ENCODE measurements at regions not wholly inside any gene's neighbourhood (a gene's known extent, or its start where the extent isn't known, plus 50 kb on each side); places are given as distances from the start of the nearest gene placed in this dataset.
"Not testable (repeated sequence)": the region's sequence is repeated elsewhere in the genome, so short reads cannot be mapped to it uniquely, and the experiment has no call there.

DNA sequence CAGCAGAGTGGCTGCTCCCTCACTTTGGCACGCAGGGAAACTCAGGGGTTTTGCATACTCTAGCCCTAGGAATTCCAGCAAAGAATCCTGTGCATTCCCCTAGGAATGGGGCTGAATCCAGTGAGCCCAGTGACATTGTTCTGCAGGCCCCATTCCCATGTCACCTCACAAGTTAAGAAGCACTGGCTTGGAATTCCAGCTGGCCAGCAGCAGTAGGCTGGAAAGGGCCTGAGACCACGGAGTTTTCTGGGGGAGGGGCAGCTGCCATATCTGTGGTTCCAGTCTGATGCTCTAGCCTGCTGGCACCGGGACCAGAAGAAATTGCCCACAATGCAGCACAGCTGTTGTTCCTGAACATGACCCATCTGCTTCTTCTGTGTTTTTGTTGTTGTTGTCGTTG is 217.6 kb upstream of the DMRTA1 start:
- H3K4me1 ChIP-seq (ENCODE audit: control insufficient read depth in 1 of 2, insufficient read depth in 2 of 2, low read length in 2 of 2) = no peaks in the 10 kb centered on the region
- H3K9me3 ChIP-seq (ENCODE audit: control insufficient read depth in 1 of 2, insufficient read depth in 1 of 2, low read depth in 1 of 2, low read length in 2 of 2) = peaks cover 4 to 5% of the 10 kb centered on the region in 2 experiments; a peak in 3 of 4 replicates
- DNase-seq (ENCODE audit: low read depth, low spot score) (no peak), ATAC-seq (no peak)
- POLR2A ChIA-PET = no interaction called here
- H3K4me2 ChIP-seq (ENCODE audit: low read length) = no peak overlapping the region
- no peaks in the 10 kb centered on the region for H3K79me2 ChIP-seq (ENCODE audit: insufficient read depth, low read length)
- no peaks in the 10 kb centered on the region for H3K27me3 ChIP-seq (ENCODE audit: insufficient read depth, low read length)
- CTCF ChIA-PET = interaction anchor here (1.2 to 1.9 kb wide), 3 partner anchors 9 to 15 kb away, joined by 3 to 7 read pairs (median 3); no protein-coding TSS in a partner anchor
- H4K20me1 ChIP-seq (ENCODE audit: insufficient read depth) = no peaks in the 10 kb centered on the region
- no peak overlapping the region for H3K4me3 ChIP-seq (replicated peaks in 1 of 2; ENCODE audit: low read depth in 1 of 2, low read length in 2 of 2)
- H3K9ac ChIP-seq (ENCODE audit: low read length) = no peak overlapping the region
- RAD21 ChIA-PET (ENCODE audit: low non-redundant PET in 1 of 2, low total read pairs in 2 of 2, uncharacterized antibody in 2 of 2, unreplicated experiment in 2 of 2) = no interaction called here
- no peak overlapping the region for H3K27ac ChIP-seq (ENCODE audit: low read depth, low read length)
- H3K36me3 ChIP-seq (ENCODE audit: control insufficient read depth in 1 of 2, insufficient read depth in 2 of 2, low read length in 2 of 2) = no peaks in the 10 kb centered on the region
- intact Hi-C loops (cut with micrococcal nuclease) = no loop called here
- H3K9me2 ChIP-seq (ENCODE audit: insufficient read depth) = no peaks in the 10 kb centered on the region
- no TSS peak for BruUV-seq (replicated peaks)
- TF ChIP-seq, protein P1, sequence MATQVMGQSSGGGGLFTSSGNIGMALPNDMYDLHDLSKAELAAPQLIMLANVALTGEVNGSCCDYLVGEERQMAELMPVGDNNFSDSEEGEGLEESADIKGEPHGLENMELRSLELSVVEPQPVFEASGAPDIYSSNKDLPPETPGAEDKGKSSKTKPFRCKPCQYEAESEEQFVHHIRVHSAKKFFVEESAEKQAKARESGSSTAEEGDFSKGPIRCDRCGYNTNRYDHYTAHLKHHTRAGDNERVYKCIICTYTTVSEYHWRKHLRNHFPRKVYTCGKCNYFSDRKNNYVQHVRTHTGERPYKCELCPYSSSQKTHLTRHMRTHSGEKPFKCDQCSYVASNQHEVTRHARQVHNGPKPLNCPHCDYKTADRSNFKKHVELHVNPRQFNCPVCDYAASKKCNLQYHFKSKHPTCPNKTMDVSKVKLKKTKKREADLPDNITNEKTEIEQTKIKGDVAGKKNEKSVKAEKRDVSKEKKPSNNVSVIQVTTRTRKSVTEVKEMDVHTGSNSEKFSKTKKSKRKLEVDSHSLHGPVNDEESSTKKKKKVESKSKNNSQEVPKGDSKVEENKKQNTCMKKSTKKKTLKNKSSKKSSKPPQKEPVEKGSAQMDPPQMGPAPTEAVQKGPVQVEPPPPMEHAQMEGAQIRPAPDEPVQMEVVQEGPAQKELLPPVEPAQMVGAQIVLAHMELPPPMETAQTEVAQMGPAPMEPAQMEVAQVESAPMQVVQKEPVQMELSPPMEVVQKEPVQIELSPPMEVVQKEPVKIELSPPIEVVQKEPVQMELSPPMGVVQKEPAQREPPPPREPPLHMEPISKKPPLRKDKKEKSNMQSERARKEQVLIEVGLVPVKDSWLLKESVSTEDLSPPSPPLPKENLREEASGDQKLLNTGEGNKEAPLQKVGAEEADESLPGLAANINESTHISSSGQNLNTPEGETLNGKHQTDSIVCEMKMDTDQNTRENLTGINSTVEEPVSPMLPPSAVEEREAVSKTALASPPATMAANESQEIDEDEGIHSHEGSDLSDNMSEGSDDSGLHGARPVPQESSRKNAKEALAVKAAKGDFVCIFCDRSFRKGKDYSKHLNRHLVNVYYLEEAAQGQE (IDR thresholded peaks at IDR 0.05; ENCODE audit: low read depth) = no peak
- TF ChIP-seq SP1 (IDR thresholded peaks at IDR 0.05; ENCODE audit: low read depth) = no peak
- no peak for TF ChIP-seq RAD21 (IDR thresholded peaks at IDR 0.05; ENCODE audit: low read depth)
- no peak for TF ChIP-seq POLR2A (IDR thresholded peaks at IDR 0.05; ENCODE audit: borderline replicate concordance, extremely low read depth, insufficient read depth, insufficient read length)
- no peak for TF ChIP-seq ZFX (IDR thresholded peaks at IDR 0.05)
- H2AFZ ChIP-seq (ENCODE audit: low read depth, low read length, poor library complexity, severe bottlenecking) = no peak overlapping the region

DNA sequence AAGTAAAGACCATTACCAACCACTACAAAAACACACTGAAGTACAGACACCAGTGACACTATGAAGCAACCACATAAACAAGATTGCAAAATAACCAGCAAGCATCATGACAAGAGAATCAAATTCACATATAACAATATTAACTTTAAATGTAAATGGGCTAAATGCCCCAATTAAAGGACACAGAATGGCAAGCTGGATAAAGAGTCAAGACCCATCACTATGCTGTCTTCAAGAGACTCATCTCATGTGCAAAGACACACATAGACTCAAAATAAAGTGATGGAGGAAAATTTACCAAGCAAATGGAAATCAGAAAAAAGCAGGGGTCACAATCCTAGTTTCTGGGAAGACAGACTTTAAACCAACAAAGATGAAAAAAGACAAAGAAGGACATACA is 215.3 kb upstream of the DMRTA1 start:
- H2AFZ ChIP-seq (ENCODE audit: low read depth, low read length, poor library complexity, severe bottlenecking); CTCF ChIA-PET; H3K4me2 ChIP-seq (ENCODE audit: low read length); ATAC-seq; POLR2A ChIA-PET; H3K4me1 ChIP-seq (ENCODE audit: control insufficient read depth in 1 of 2, insufficient read depth in 2 of 2, low read length in 2 of 2); H3K9me3 ChIP-seq (ENCODE audit: control insufficient read depth in 1 of 2, insufficient read depth in 1 of 2, low read depth in 1 of 2, low read length in 2 of 2); BruUV-seq (replicated peaks); H3K27me3 ChIP-seq (ENCODE audit: insufficient read depth, low read length); H3K79me2 ChIP-seq (ENCODE audit: insufficient read depth, low read length); H4K20me1 ChIP-seq (ENCODE audit: insufficient read depth); H3K36me3 ChIP-seq (ENCODE audit: control insufficient read depth in 1 of 2, insufficient read depth in 2 of 2, low read length in 2 of 2); H3K4me3 ChIP-seq (replicated peaks in 1 of 2; ENCODE audit: low read depth in 1 of 2, low read length in 2 of 2); H3K27ac ChIP-seq (ENCODE audit: low read depth, low read length); H3K9me2 ChIP-seq (ENCODE audit: insufficient read depth); intact Hi-C loops (cut with micrococcal nuclease); H3K9ac ChIP-seq (ENCODE audit: low read length); DNase-seq (ENCODE audit: low read depth, low spot score); RAD21 ChIA-PET (ENCODE audit: low non-redundant PET in 1 of 2, low total read pairs in 2 of 2, uncharacterized antibody in 2 of 2, unreplicated experiment in 2 of 2): not testable (repeated sequence)
